Type B pancreatic cell (in vitro differentiated cells): ENCODE measurements at regions not wholly inside any gene's neighbourhood (a gene's known extent, or its start where the extent isn't known, plus 50 kb on each side); places are given as distances from the start of the nearest gene placed in this dataset.

Source experiments
- DNase-seq: peaks from one replicate; pipeline ENCODE4 v3.0.0; 2021; ENCODE audit warnings: mixed read lengths; ENCODE audit not compliant: unreplicated experiment; ENCODE audit errors: extremely low spot score
- H3K27ac Mint-ChIP-seq: 2 replicates; pipeline ENCODE4 v1.8.0; 2021; ENCODE audit warnings: mild to moderate bottlenecking, mixed read lengths
- H3K27me3 Mint-ChIP-seq: 2 replicates; pipeline ENCODE4 v1.8.0; 2021; ENCODE audit warnings: mixed read lengths
- H3K36me3 Mint-ChIP-seq: 2 replicates; pipeline ENCODE4 v1.8.0; 2021; ENCODE audit warnings: mixed read lengths
- H3K4me1 Mint-ChIP-seq: one replicate; pipeline ENCODE4 v1.8.0; 2021; ENCODE audit warnings: mixed read lengths; ENCODE audit not compliant: unreplicated experiment
- H3K4me3 Mint-ChIP-seq: 2 replicates; pipeline ENCODE4 v1.8.0; 2021; ENCODE audit warnings: mild to moderate bottlenecking, mixed read lengths
- H3K9me3 Mint-ChIP-seq: 2 replicates; pipeline ENCODE4 v1.8.0; 2021; ENCODE audit warnings: mixed read lengths
- TF ChIP-seq, protein P1 (sequence below): fragments of 200-600 bp; sonication (generic); conservative IDR thresholded peaks from 2 replicates; pipeline ENCODE4 v1.5.0; 2021; ENCODE audit warnings: antibody characterized with exemption, mild to moderate bottlenecking

DNA sequence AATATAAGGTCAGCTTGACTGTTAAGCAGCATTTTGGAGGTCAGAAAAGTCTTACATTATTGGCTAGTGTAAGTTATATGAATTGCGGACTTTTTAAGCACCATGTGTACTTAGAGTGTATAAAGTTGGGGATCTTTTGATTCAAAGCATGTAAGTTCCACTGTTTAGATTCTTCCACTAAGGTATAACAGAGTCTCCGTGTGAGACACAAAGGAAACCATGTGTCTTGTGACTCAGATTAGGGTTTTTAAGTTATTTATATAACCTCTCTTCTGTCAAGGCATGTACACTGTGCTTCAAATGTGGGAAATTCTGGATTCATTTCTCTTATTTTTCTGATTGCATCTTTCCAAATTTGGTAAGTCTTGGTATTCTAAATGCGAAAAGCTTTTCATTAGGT is 143.5 kb upstream of the SOX2 start:
- H3K4me1 Mint-ChIP-seq, result no peaks in the 10 kb centered on the region
- TF ChIP-seq, protein P1, sequence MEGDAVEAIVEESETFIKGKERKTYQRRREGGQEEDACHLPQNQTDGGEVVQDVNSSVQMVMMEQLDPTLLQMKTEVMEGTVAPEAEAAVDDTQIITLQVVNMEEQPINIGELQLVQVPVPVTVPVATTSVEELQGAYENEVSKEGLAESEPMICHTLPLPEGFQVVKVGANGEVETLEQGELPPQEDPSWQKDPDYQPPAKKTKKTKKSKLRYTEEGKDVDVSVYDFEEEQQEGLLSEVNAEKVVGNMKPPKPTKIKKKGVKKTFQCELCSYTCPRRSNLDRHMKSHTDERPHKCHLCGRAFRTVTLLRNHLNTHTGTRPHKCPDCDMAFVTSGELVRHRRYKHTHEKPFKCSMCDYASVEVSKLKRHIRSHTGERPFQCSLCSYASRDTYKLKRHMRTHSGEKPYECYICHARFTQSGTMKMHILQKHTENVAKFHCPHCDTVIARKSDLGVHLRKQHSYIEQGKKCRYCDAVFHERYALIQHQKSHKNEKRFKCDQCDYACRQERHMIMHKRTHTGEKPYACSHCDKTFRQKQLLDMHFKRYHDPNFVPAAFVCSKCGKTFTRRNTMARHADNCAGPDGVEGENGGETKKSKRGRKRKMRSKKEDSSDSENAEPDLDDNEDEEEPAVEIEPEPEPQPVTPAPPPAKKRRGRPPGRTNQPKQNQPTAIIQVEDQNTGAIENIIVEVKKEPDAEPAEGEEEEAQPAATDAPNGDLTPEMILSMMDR, result no peak
- no peaks in the 10 kb centered on the region for H3K9me3 Mint-ChIP-seq
- no peak overlapping the region for H3K4me3 Mint-ChIP-seq
- H3K36me3 Mint-ChIP-seq, result no peaks in the 10 kb centered on the region
- no peak for DNase-seq
- H3K27ac Mint-ChIP-seq, result no peak overlapping the region
- H3K27me3 Mint-ChIP-seq, result peaks cover 49% of the 10 kb centered on the region

- TF ChIP-seq, protein P1, result no peak
Measured at GRCh38 chr3:181567311-181568075, 144.2 kb upstream of the SOX2 start.

DNA sequence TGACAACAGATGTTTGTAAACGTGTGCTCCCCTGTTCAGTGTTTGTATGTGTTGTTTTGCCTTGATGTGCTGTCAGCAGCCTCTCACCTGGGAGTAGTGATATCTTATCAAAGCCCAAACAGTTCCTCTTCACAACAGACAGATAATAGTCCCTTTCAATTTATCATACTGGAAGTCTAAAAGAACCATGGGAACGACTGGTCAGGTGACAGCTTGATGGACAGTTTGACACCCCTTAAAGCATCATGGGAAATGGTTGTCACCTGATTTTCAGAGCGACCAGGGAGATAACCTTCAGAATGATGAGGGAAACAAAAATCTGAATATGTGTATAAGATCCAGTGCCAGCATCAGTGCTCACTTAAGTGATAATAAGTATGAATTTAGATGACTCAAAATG is 146.3 kb upstream of the SOX2 start:
- H3K27me3 Mint-ChIP-seq, result peaks cover 71% of the 10 kb centered on the region
- no peaks in the 10 kb centered on the region for H3K9me3 Mint-ChIP-seq
- peaks cover 4% of the 10 kb centered on the region for H3K4me1 Mint-ChIP-seq

More at GRCh38 chr3:181567311-181568075, 144.2 kb upstream of the SOX2 start:
- no peak for DNase-seq
- no peaks in the 10 kb centered on the region for H3K36me3 Mint-ChIP-seq
- peaks cover 56% of the 10 kb centered on the region for H3K27me3 Mint-ChIP-seq
- H3K27ac Mint-ChIP-seq, result no peak overlapping the region
- H3K4me3 Mint-ChIP-seq, result no peak overlapping the region
- no peaks in the 10 kb centered on the region for H3K4me1 Mint-ChIP-seq
- H3K9me3 Mint-ChIP-seq, result no peaks in the 10 kb centered on the region

DNA sequence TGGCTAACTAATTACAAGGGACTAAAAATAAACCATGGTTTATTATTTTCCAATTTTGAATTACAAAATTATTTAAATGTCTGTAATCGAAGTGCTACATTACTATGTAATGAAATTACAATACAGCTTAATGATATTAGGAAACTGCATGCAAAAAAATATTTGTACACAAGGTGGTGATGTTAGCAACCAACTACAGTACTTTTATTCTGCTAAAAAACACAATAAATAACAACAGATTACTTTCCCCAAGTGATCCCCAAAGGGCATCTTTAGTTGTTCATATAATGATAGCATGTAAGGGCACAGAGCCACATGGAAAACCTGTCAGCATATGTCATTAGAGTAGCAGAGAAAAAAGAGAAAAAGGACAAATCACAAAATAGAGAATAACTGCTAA is 147.5 kb upstream of the SOX2 start:
- TF ChIP-seq, protein P1, result no peak
- Mint-ChIP-seq H3K4me1 (peaks cover 4% of the 10 kb centered on the region), H3K27ac (no peak overlapping the region), H3K4me3 (no peak overlapping the region), H3K9me3 (no peaks in the 10 kb centered on the region), H3K27me3 (peaks cover 72% of the 10 kb centered on the region), H3K36me3 (no peaks in the 10 kb centered on the region)
- DNase-seq, result no peak

More for the DNA sequence above, 146.3 kb upstream of the SOX2 start:
- TF ChIP-seq, protein P1, result no peak
- H3K27ac Mint-ChIP-seq, result no peak overlapping the region
- H3K4me3 Mint-ChIP-seq, result no peak overlapping the region
- H3K36me3 Mint-ChIP-seq, result no peaks in the 10 kb centered on the region
- no peak for DNase-seq

GRCh38 chr3:181561139-181562031 is 150.3 kb upstream of the SOX2 start:
- no peaks in the 10 kb centered on the region for H3K9me3 Mint-ChIP-seq
- peaks cover 80% of the 10 kb centered on the region for H3K27me3 Mint-ChIP-seq
- peaks cover 4% of the 10 kb centered on the region for H3K4me1 Mint-ChIP-seq
- H3K4me3 Mint-ChIP-seq, result no peak overlapping the region
- TF ChIP-seq, protein P1, result no peak
- H3K36me3 Mint-ChIP-seq, result no peaks in the 10 kb centered on the region
- no peak for DNase-seq
- no peak overlapping the region for H3K27ac Mint-ChIP-seq
